ENCODE measurements at regions not wholly inside any gene's neighbourhood (a gene's known extent, or its start where the extent isn't known, plus 50 kb on each side); places are given as distances from the start of the nearest gene placed in this dataset.

DNA sequence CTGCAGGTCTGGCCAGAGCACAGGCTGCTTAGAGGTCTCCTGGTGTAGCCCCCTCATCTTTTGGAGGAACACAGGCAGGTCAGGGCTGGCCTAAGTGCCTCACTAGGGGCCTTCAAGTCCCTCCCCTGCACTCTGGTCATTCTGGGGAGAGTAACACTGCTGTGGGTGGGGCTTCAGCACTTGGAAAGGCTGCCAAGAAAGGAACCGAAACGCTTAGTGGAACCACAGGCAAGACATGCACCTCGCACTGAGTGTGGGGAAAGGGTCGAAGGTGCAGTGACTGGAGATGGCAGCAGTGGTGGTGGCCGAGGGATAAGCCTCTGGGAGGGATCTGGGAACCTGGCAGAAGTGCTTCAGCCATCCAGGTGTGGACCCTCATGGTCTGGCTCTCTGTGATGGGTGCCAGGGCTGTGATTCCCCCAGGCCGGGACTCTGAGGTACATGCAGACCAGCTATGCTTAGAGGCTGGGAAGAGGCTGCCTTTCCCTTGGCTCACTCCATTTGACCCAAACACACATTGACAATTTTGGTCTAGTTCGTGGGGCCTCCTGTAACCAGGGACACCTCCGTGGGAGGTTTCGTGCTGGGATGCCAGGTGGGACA is 182.9 kb upstream of the CSF3R start:
- DNase-seq (ENCODE audit: low read depth, low spot score) = no peak
- no peak for TF ChIP-seq POLR2AphosphoS5 (IDR thresholded peaks at IDR 0.05; ENCODE audit: borderline replicate concordance, low read depth, low read length)
- no peak for TF ChIP-seq FOXP2 (optimal IDR thresholded peaks at IDR 0.05; ENCODE audit: control extremely low read depth, extremely low read length, insufficient read depth)
- TF ChIP-seq EZH2 (IDR thresholded peaks at IDR 0.05) = no peak
- Histone ChIP-seq H3K9me3 (ENCODE audit: low read depth, low read length) (no peaks in the 10 kb centered on the region), H3K9ac (ENCODE audit: insufficient read length) (no peak overlapping the region), H3K4me3 (no peak overlapping the region), H3K27ac (no peak overlapping the region), H3K36me3 (ENCODE audit: insufficient read depth, low read length) (no peaks in the 10 kb centered on the region)

DNA sequence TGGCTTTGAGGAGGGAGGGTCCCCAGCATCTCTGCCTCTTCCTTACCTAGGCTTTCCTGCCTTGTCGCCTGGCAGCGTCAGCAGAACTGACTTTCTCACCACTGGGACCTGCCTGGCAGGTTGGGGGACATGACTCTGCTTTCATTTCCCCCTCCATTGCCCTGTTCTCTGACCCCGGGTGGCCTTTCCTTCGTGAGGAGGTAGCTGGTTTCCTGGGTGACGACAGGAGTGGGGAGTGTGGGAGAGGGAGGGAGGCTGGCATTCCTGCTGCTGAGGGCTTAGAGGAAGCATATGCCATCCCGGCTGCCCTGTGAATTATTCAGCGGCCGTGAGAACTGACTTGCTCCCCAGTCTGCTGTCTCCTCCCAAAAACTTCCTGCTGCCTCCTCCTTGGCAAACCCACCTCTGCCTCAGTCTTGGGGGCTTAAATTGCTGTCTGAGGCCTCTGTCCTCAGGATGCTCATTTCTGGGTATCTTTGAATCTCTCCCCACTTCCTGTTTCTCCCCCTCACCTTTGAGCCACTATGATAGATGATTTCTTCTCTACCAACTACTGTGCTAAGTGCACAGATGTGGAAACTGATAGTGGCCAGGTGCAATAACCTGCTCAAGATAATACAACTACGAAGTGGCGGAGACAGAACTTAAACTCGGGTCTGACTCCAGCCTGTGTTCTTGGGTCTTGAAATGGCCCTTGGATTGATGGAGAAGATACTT is 182.0 kb upstream of the CSF3R start:
- H3K9ac ChIP-seq (ENCODE audit: insufficient read length) = no peak overlapping the region
- H3K36me3 ChIP-seq (ENCODE audit: insufficient read depth, low read length) = no peaks in the 10 kb centered on the region
- H3K27ac ChIP-seq = no peak overlapping the region
- no peak overlapping the region for H3K4me3 ChIP-seq
- DNase-seq (ENCODE audit: low read depth, low spot score) = no peak
- TF ChIP-seq EZH2 (IDR thresholded peaks at IDR 0.05) (no peak), FOXP2 (optimal IDR thresholded peaks at IDR 0.05; ENCODE audit: control extremely low read depth, extremely low read length, insufficient read depth) (no peak), POLR2AphosphoS5 (IDR thresholded peaks at IDR 0.05; ENCODE audit: borderline replicate concordance, low read depth, low read length) (no peak)
- no peaks in the 10 kb centered on the region for H3K9me3 ChIP-seq (ENCODE audit: low read depth, low read length)

DNA sequence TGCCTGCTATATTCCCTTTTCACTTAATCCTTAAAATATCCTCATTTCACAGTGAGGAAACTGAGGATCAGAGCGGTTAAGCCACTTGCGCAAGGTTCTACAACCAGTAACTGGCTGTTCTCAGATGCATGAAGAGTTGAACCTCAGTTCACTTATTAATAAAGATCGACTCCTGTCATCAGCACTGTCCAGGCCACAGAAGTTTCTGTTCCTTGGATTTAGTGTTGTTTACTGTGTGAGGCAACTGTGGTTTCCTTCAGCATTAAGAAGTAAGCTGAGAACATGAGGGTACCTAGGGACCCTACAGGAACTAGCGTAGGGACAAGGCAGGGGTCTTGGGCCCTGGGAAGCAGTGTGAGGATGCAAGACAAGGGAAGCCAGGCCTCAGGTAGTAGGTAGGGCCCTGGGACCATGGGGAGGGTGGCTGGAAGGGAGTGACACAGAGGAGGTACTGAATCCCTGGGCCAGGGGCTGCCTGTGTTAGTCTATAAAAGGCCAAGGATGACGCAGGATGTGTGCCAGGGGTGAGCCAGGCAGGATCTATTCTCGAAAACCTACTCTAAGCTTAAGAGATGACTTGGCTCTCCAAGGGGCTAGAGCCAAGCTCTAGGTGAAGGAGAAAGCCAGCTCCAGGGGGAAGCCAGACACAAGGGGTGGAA is 181.2 kb upstream of the CSF3R start:
- Histone ChIP-seq H3K4me3 (no peak overlapping the region), H3K27ac (no peak overlapping the region), H3K9me3 (ENCODE audit: low read depth, low read length) (no peaks in the 10 kb centered on the region), H3K9ac (ENCODE audit: insufficient read length) (no peak overlapping the region), H3K36me3 (ENCODE audit: insufficient read depth, low read length) (no peaks in the 10 kb centered on the region)
- DNase-seq (ENCODE audit: low read depth, low spot score) = no peak
- TF ChIP-seq POLR2AphosphoS5 (IDR thresholded peaks at IDR 0.05; ENCODE audit: borderline replicate concordance, low read depth, low read length) (no peak), FOXP2 (optimal IDR thresholded peaks at IDR 0.05; ENCODE audit: control extremely low read depth, extremely low read length, insufficient read depth) (no peak), EZH2 (IDR thresholded peaks at IDR 0.05) (no peak)

DNA sequence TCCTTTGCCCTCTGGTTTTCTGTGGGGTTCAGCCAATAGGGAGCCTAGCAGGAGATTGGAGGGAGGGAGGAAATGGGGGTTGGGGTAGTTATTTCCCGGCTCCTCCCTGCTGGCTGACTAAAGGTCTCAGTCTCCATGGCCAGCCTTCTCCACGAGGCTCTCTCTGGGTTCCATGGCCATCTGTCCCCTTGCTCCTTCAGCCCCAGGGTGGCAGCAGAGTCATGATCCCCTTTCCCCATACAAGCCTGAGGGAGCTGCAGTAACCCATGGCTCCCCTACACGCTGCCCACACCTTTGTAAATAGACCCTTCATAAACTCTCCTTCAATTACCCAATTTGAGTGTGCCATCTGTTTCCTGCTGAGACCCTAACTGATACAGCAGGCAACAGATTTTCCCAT is 176.1 kb upstream of the CSF3R start:
- no peaks in the 10 kb centered on the region for H3K36me3 ChIP-seq (ENCODE audit: insufficient read depth, low read length)
- H3K27ac ChIP-seq = no peak overlapping the region
- no peak for DNase-seq (ENCODE audit: low read depth, low spot score)
- H3K9me3 ChIP-seq (ENCODE audit: low read depth, low read length) = no peaks in the 10 kb centered on the region
- H3K9ac ChIP-seq (ENCODE audit: insufficient read length) = no peak overlapping the region
- no peak for TF ChIP-seq FOXP2 (optimal IDR thresholded peaks at IDR 0.05; ENCODE audit: control extremely low read depth, extremely low read length, insufficient read depth)
- no peak for TF ChIP-seq POLR2AphosphoS5 (IDR thresholded peaks at IDR 0.05; ENCODE audit: borderline replicate concordance, low read depth, low read length)
- TF ChIP-seq EZH2 (IDR thresholded peaks at IDR 0.05) = no peak
- no peak overlapping the region for H3K4me3 ChIP-seq

DNA sequence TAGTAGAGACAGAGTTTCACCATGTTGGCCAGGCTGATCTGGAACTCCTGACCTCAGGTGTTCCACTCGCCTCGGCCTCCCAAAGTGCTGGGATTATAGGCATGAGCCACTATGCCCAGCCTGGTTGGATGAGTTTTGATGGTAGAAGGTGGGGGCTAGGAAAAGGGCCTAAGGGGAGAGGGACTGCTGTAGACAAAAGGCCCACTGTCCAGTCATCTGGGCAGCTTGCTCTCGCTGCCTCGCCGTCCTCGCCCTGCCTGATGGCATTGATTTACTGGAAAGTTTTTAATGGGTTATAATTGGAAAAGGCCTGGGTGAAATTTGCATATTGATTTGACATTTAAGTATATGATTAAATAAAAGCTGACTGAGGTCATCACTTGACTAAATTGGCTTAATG is 175.1 kb upstream of the CSF3R start:
- H3K9me3 ChIP-seq (ENCODE audit: low read depth, low read length) = no peaks in the 10 kb centered on the region
- no peak for DNase-seq (ENCODE audit: low read depth, low spot score)
- TF ChIP-seq POLR2AphosphoS5 (IDR thresholded peaks at IDR 0.05; ENCODE audit: borderline replicate concordance, low read depth, low read length) = no peak
- no peak for TF ChIP-seq FOXP2 (optimal IDR thresholded peaks at IDR 0.05; ENCODE audit: control extremely low read depth, extremely low read length, insufficient read depth)
- TF ChIP-seq EZH2 (IDR thresholded peaks at IDR 0.05) = no peak
- H3K27ac ChIP-seq = no peak overlapping the region
- no peaks in the 10 kb centered on the region for H3K36me3 ChIP-seq (ENCODE audit: insufficient read depth, low read length)
- H3K9ac ChIP-seq (ENCODE audit: insufficient read length) = no peak overlapping the region
- no peak overlapping the region for H3K4me3 ChIP-seq

DNA sequence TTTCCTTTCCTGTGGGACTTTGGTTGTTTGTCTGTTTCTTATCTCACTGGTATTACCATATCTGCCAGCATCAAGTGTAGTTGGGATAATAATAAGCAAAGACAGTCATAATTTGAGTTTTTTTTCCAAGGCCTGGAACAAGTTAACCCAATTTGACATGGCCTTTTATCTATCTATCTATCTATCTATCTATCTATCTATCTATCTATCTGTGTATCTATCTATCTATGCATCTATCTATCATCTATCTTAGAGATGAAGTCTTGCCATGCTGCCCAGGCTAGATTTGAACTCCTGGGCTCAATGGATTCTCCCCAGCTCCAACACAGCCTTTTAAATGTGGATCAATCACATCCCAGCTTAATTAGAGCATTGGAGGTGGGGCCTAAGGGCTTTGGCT is 174.1 kb upstream of the CSF3R start:
- Histone ChIP-seq H3K4me3 (no peak overlapping the region), H3K9me3 (ENCODE audit: low read depth, low read length) (no peaks in the 10 kb centered on the region), H3K36me3 (ENCODE audit: insufficient read depth, low read length) (no peaks in the 10 kb centered on the region), H3K27ac (no peak overlapping the region), H3K9ac (ENCODE audit: insufficient read length) (no peak overlapping the region)
- TF ChIP-seq POLR2AphosphoS5 (IDR thresholded peaks at IDR 0.05; ENCODE audit: borderline replicate concordance, low read depth, low read length) (no peak), EZH2 (IDR thresholded peaks at IDR 0.05) (no peak), FOXP2 (optimal IDR thresholded peaks at IDR 0.05; ENCODE audit: control extremely low read depth, extremely low read length, insufficient read depth) (no peak)
- no peak for DNase-seq (ENCODE audit: low read depth, low spot score)

DNA sequence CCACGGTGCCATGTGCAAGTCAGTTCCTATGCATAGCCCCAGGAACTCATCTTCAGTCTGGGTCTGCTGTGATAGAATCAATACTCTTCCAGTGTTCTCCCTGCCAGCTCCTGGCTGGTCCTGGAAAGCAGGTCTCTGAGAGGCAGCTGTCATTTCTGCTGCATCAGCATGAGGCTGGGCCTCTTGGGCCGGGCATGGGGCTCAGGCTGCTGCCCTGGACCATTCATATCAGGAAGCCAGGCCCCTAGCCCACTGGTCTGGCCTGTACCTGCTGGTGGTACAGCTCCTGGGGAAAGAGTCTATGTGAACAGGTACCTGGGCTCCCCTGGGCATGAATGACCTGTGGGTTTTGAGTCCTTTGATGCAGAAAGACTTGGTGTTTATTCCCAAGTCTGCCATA is 173.6 kb upstream of the CSF3R start:
- DNase-seq (ENCODE audit: low read depth, low spot score) = no peak
- Histone ChIP-seq H3K9ac (ENCODE audit: insufficient read length) (no peak overlapping the region), H3K36me3 (ENCODE audit: insufficient read depth, low read length) (no peaks in the 10 kb centered on the region), H3K27ac (no peak overlapping the region), H3K9me3 (ENCODE audit: low read depth, low read length) (no peaks in the 10 kb centered on the region), H3K4me3 (no peak overlapping the region)
- no peak for TF ChIP-seq FOXP2 (optimal IDR thresholded peaks at IDR 0.05; ENCODE audit: control extremely low read depth, extremely low read length, insufficient read depth)
- no peak for TF ChIP-seq POLR2AphosphoS5 (IDR thresholded peaks at IDR 0.05; ENCODE audit: borderline replicate concordance, low read depth, low read length)
- no peak for TF ChIP-seq EZH2 (IDR thresholded peaks at IDR 0.05)

DNA sequence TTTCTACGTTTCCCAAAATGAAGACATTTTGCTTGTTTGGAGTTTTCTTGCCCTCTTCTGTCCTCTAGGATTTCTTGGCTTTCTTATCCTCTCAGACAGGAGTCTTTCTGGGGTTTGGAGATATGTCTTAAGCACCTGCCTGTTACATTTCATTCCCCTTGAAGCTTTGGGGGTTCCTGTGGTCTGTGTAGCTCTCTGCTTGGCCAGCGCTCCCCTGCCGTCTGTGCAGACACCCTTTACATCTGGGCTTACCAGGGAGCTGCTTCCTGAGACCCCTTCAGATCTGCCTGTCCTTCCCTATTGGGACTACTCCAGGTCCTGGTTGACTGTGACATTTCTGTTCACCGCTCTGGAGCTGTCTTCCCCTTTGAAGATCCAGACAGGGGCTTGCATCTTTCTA is 171.9 kb upstream of the CSF3R start:
- DNase-seq (ENCODE audit: low read depth, low spot score) = no peak
- no peak overlapping the region for H3K9ac ChIP-seq (ENCODE audit: insufficient read length)
- no peak overlapping the region for H3K27ac ChIP-seq
- H3K4me3 ChIP-seq = no peak overlapping the region
- H3K36me3 ChIP-seq (ENCODE audit: insufficient read depth, low read length) = no peaks in the 10 kb centered on the region
- H3K9me3 ChIP-seq (ENCODE audit: low read depth, low read length) = no peaks in the 10 kb centered on the region
- TF ChIP-seq EZH2 (IDR thresholded peaks at IDR 0.05) (no peak), FOXP2 (optimal IDR thresholded peaks at IDR 0.05; ENCODE audit: control extremely low read depth, extremely low read length, insufficient read depth) (no peak), POLR2AphosphoS5 (IDR thresholded peaks at IDR 0.05; ENCODE audit: borderline replicate concordance, low read depth, low read length) (no peak)
